AG04450 (cell line): ENCODE measurements at regions not wholly inside any gene's neighbourhood (a gene's known extent, or its start where the extent isn't known, plus 50 kb on each side); places are given as distances from the start of the nearest gene placed in this dataset.

ENCODE experiments used
- CTCF ChIA-PET: fragments of 300-600, 350-600 bp; formaldehyde crosslinking; extraction: SDS; loops from one replicate; lab custom pipeline; 2022; ENCODE audit warnings: antibody characterized with exemption, inconsistent platforms; lab: Charles Lee
- POLR2A ChIA-PET: fragments of 350-600 bp; formaldehyde crosslinking; extraction: SDS; loops from one replicate; lab custom pipeline; 2021; ENCODE audit warnings: antibody characterized with exemption, inconsistent platforms; lab: Yijun Ruan, JAX
- DNase-seq: peaks from one replicate; pipeline ENCODE4 v3.0.0-alpha.2; 2011; ENCODE audit warnings: low read depth, low spot score
- H3K27ac ChIP-seq: one replicate; pipeline ENCODE4 v1.5.1; 2012; ENCODE audit warnings: low read depth, low read length, control low read depth
- H3K27me3 ChIP-seq: one replicate; pipeline ENCODE4 v1.6.0; 2012; ENCODE audit warnings: low read length; ENCODE audit not compliant: control insufficient read depth, insufficient read depth
- H3K4me3 ChIP-seq: 2 replicates; pipeline ENCODE4 v1.5.1; 2011; ENCODE audit warnings: mild to moderate bottlenecking, low read depth, low read length, control low read depth
- H3K9me3 ChIP-seq: 2 replicates; pipeline ENCODE4 v1.5.1; 2012; ENCODE audit warnings: low read length; ENCODE audit not compliant: control insufficient read depth, insufficient read depth
- CTCF ChIP-seq: IDR thresholded peaks from 2 replicates; pipeline ENCODE4 v1.5.1; 2011; ENCODE audit warnings: low read depth, low read length, control low read depth, inconsistent platforms

GRCh38 chr7:12889391-12889790 is 202.0 kb downstream of the ARL4A start:
- Histone ChIP-seq H3K4me3 (no peak overlapping the region), H3K27ac (no peak overlapping the region), H3K9me3 (no peaks in the 10 kb centered on the region; the same call in 1 of the 2 replicates), H3K27me3 (no peaks in the 10 kb centered on the region)
- CTCF ChIA-PET: interaction anchor here (0.6 kb wide), 1 partner anchor 141 kb away, joined by 8 read pairs; no protein-coding TSS in a partner anchor
- DNase-seq: no peak
- POLR2A ChIA-PET: no interaction called here
- no peak for TF ChIP-seq CTCF

- Histone ChIP-seq H3K27ac (no peak overlapping the region), H3K27me3 (no peaks in the 10 kb centered on the region), H3K4me3 (no peak overlapping the region), H3K9me3 (no peaks in the 10 kb centered on the region; the same call in 1 of the 2 replicates)
- ChIA-PET CTCF (no interaction called here), POLR2A (no interaction called here)
- DNase-seq: no peak
- TF ChIP-seq CTCF: no peak
Observed at GRCh38 chr7:12890586-12890985, 203.2 kb downstream of the ARL4A start.

DNA sequence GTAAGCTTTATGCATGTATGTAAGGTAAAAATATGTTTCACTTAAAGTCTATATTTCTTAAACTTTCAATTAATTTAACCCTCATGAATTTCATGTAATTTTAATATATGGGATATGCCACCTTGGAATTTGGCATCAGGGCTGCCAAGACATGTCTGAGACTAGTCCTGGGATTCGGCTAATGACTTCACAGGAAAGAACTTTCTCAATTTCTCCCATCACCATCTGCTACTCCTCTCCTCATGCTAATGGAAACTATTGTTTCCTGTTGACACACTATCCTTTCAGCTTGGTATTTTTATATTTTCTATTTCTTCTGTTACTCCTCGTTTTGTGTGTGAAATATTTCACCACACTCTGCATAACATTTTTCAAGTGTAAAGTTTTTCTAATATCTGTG is 205.9 kb downstream of the ARL4A start:
- POLR2A ChIA-PET: no interaction called here
- CTCF ChIA-PET: no interaction called here
- H3K27me3 ChIP-seq: no peaks in the 10 kb centered on the region
- no peak overlapping the region for H3K27ac ChIP-seq
- H3K4me3 ChIP-seq: no peak overlapping the region
- H3K9me3 ChIP-seq: no peaks in the 10 kb centered on the region; the same call in 1 of the 2 replicates
- DNase-seq: no peak
- TF ChIP-seq CTCF: no peak

DNA sequence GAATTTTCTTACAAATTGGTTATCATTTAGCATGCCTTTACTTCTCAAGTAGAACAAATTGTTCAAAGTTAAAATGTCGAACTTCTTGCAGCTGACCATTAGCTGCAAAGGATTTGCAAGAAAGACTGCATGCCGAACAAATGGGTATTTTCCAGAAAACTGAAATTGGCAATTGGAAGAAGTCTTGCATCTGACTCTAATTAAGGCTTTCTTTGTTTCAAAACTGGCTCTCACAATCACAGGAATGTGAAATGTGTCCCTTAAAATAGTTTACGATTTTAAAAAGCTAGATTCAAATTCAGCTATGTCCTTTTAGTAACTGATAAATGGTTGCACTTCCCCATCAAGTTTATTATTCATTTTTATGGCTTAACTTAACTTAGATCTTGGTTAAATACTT is 207.9 kb downstream of the ARL4A start:
- Histone ChIP-seq H3K9me3 (no peaks in the 10 kb centered on the region; the same call in 1 of the 2 replicates), H3K4me3 (no peak overlapping the region), H3K27me3 (no peaks in the 10 kb centered on the region), H3K27ac (no peak overlapping the region)
- DNase-seq: no peak
- ChIA-PET POLR2A (no interaction called here), CTCF (no interaction called here)
- TF ChIP-seq CTCF: no peak

DNA sequence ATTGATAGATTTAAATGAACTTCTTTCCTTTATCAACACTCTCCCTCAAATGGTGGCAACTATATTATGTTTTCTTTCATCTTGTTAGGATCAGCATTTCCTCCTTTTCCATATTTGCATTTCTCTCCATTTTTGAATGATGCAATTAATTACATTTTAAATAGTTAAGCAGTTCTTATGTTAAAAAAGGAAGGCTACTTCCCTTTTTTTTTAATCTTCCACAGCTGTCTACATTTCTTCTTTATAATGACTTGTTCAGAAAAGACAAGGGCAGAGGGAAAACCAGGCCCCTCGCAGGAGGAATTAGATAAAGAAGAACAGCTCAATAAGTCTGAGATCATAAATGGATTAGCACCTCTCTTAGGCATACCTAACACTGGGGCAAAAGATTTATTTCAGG is 208.9 kb downstream of the ARL4A start:
- H3K9me3 ChIP-seq: no peaks in the 10 kb centered on the region; the same call in 1 of the 2 replicates
- CTCF ChIA-PET: interaction anchor here (1.0 kb wide), 1 partner anchor 17 kb away, joined by 3 read pairs; no protein-coding TSS in a partner anchor
- no peak for TF ChIP-seq CTCF
- H3K27me3 ChIP-seq: no peaks in the 10 kb centered on the region
- H3K27ac ChIP-seq: no peak overlapping the region
- POLR2A ChIA-PET: no interaction called here
- no peak overlapping the region for H3K4me3 ChIP-seq
- DNase-seq: no peak
